T-helper 17 cell (primary cell): ENCODE measurements at regions not wholly inside any gene's neighbourhood (a gene's known extent, or its start where the extent isn't known, plus 50 kb on each side); places are given as distances from the start of the nearest gene placed in this dataset.

ENCODE experiments used
- ATAC-seq: fragments of 150-1000 bp; cut with Tn5 transposase; 2 replicates; pipeline ENCODE4 v1.10.0; 2021; ENCODE audit warnings: mild to moderate bottlenecking, moderate library complexity
- DNase-seq, 3 donors: peaks; one replicate each; pipeline versions ENCODE4 v3.0.0 to v3.0.0-alpha.2; 2020 to 2021
- H3K9me3 ChIP-seq: one replicate; pipeline ENCODE4 v1.7.0; 2013; ENCODE audit warnings: low read length, mild to moderate bottlenecking; ENCODE audit not compliant: control insufficient read depth, poor library complexity, severe bottlenecking
- H3K27ac Mint-ChIP-seq: one replicate; pipeline ENCODE4 v1.8.0; 2022; ENCODE audit warnings: mild to moderate bottlenecking, moderate library complexity, mixed read lengths
- H3K27me3 Mint-ChIP-seq: one replicate; pipeline ENCODE4 v1.8.0; 2022; ENCODE audit warnings: mixed read lengths
- H3K36me3 Mint-ChIP-seq: one replicate; pipeline ENCODE4 v1.8.0; 2022; ENCODE audit warnings: low read depth, mixed read lengths
- H3K4me1 Mint-ChIP-seq: one replicate; pipeline ENCODE4 v1.8.0; 2022; ENCODE audit warnings: mild to moderate bottlenecking, mixed read lengths
- H3K4me3 Mint-ChIP-seq: one replicate; pipeline ENCODE4 v1.8.0; 2022; ENCODE audit warnings: mild to moderate bottlenecking, moderate library complexity, mixed read lengths

GRCh38 chr2:64865073-64865830 lies 123.9 kb upstream of the SLC1A4 start:
- H3K4me3 Mint-ChIP-seq, result no peak overlapping the region
- peaks cover 3% of the 10 kb centered on the region for H3K4me1 Mint-ChIP-seq
- peaks cover 17% of the 10 kb centered on the region for H3K27me3 Mint-ChIP-seq
- peak; percentile 91 for ATAC-seq
- no peaks in the 10 kb centered on the region for H3K36me3 Mint-ChIP-seq
- no peaks in the 10 kb centered on the region for H3K9me3 ChIP-seq
- no peak overlapping the region for H3K27ac Mint-ChIP-seq
- DNase-seq, result peak; percentile 52 to 62 (median 57)

GRCh38 chr2:64865831-64866345 lies 123.3 kb upstream of the SLC1A4 start:
- Mint-ChIP-seq H3K27me3 (peaks cover 17% of the 10 kb centered on the region), H3K27ac (no peak overlapping the region), H3K36me3 (no peaks in the 10 kb centered on the region), H3K4me3 (no peak overlapping the region), H3K4me1 (peaks cover 3% of the 10 kb centered on the region)
- no peaks in the 10 kb centered on the region for H3K9me3 ChIP-seq
- ATAC-seq (no peak), DNase-seq (no peak)

DNA sequence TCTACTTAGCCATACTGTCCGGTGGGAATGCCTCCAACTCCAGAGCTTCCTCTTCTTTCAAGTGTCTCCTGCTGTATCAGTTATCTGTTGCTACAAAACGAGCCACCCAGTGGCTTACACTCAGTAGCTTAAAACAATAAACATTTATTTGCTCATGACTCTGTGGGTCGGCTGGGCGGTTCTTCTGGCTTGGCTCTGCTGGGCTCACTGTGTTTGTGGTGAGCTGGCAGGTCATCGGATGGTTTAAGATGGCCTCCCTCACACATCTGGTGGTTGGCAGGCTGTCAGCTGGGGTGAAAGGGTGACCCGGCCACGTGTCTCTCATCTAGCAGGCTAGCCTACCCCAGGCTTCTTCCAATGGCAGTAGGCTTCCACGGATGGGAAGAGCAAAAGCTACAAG lies 122.4 kb upstream of the SLC1A4 start:
- ATAC-seq (no peak), DNase-seq (no peak)
- H3K27ac Mint-ChIP-seq, result no peak overlapping the region
- peaks cover 3% of the 10 kb centered on the region for H3K4me1 Mint-ChIP-seq
- no peaks in the 10 kb centered on the region for H3K9me3 ChIP-seq
- peak overlapping the region; percentile 78 for H3K4me3 Mint-ChIP-seq
- H3K27me3 Mint-ChIP-seq, result peaks cover 17% of the 10 kb centered on the region
- no peaks in the 10 kb centered on the region for H3K36me3 Mint-ChIP-seq

DNA sequence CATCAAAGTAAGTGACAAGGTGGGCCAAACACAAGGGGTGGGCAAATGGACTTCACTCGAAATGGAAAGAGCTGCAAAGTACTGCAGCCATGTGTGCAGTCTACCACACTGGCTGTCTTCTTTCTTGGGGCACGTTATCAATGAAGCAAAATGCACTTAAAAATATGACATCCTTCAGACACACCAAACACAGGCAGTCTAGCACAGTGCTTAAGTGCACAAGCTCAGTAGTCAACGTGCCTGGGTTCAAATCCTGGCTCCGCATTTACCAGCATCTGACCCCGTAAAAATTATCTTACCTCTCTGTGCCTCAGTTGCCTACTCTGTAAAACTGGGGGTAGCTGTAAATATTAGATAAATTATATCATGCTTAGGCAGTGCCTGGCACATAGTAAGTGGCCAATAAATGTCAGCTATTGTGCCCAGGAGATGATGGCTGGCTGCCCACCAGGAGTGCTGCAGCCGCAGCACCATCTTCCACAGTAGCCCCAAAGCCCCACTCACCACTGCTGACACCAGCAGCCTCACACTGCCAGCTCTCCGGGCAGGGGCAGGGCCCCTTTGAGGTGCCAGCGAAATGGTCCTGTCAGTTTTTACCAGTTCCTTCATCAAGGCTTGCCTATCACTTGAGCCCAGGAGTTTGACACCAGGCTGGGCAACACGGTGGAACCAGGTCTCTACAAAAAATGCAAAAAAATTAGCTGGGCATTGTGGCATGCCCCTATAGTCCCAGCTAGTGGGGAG lies 121.8 kb upstream of the SLC1A4 start:
- H3K27ac Mint-ChIP-seq, result no peak overlapping the region
- peaks cover 3% of the 10 kb centered on the region for H3K4me1 Mint-ChIP-seq
- no peaks in the 10 kb centered on the region for H3K9me3 ChIP-seq
- H3K36me3 Mint-ChIP-seq, result no peaks in the 10 kb centered on the region
- H3K27me3 Mint-ChIP-seq, result peaks cover 17% of the 10 kb centered on the region
- ATAC-seq (no peak), DNase-seq (no peak)
- no peak overlapping the region for H3K4me3 Mint-ChIP-seq

DNA sequence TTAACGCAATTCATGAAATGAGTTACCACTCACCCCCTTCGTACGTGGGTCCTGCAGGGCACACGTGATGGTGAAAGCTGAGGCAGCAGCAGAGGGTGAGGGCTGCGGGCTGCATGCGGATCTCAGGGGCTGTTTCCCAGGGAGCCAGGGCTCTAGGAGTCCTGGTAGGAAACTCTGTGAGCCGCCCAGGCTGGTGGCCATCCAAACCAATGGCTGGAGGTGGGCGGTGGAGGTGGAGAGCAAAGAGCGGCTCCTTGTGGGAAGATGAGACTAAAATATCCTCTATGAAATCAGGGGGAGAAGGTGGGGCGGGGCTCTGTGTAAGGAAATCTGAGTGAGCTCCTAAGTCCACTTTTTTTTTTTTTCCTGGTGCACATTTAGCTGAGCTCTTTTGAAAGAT lies 120.1 kb upstream of the SLC1A4 start:
- Mint-ChIP-seq H3K4me3 (no peak overlapping the region), H3K36me3 (no peaks in the 10 kb centered on the region), H3K27ac (peak overlapping the region; percentile 34), H3K4me1 (peaks cover 9% of the 10 kb centered on the region), H3K27me3 (peaks cover 17% of the 10 kb centered on the region)
- no peaks in the 10 kb centered on the region for H3K9me3 ChIP-seq
- no peak for DNase-seq
- no peak for ATAC-seq

- H3K36me3 Mint-ChIP-seq, result no peaks in the 10 kb centered on the region
- H3K4me3 Mint-ChIP-seq, result peak overlapping the region; percentile 36
- peak; percentile 97 for ATAC-seq
These were observed 115.7 kb upstream of the SLC1A4 start for GRCh38 chr2:64873472-64873924.

GRCh38 chr2:64874593-64874992 lies 114.6 kb upstream of the SLC1A4 start:
- H3K27ac Mint-ChIP-seq, result no peak overlapping the region

More at GRCh38 chr2:64873472-64873924, 115.7 kb upstream of the SLC1A4 start:
- H3K27me3 Mint-ChIP-seq, result peaks cover 21% of the 10 kb centered on the region
- peaks cover 6% of the 10 kb centered on the region for H3K4me1 Mint-ChIP-seq
- no peak overlapping the region for H3K27ac Mint-ChIP-seq
- peak; percentile 67 to 77 (median 69) for DNase-seq
- H3K9me3 ChIP-seq, result no peaks in the 10 kb centered on the region

DNA sequence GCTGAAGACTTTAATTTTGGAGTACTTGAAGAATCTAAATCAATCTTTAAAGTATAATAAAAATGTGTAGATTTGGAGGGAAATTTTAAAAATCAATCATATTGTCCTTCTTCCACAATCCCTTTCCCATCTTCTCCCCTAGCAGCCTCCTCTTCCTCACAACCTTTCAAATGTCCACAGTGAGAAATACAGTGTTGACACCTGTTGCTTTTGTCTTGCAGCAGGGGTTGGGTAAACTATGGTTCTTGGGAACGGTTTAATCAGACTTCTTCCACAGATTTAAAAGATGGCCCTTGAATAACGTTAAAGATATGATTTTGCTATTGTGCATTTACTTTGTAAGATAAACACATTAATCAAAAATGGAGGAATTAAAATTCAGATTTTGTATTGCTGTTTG lies 113.8 kb upstream of the SLC1A4 start:
- no peaks in the 10 kb centered on the region for H3K9me3 ChIP-seq
- peaks cover 6% of the 10 kb centered on the region for H3K4me1 Mint-ChIP-seq
- no peaks in the 10 kb centered on the region for H3K36me3 Mint-ChIP-seq
- no peak for DNase-seq
- no peak overlapping the region for H3K27ac Mint-ChIP-seq
- H3K4me3 Mint-ChIP-seq, result no peak overlapping the region
- peaks cover 25% of the 10 kb centered on the region for H3K27me3 Mint-ChIP-seq
- no peak for ATAC-seq

More at GRCh38 chr2:64874593-64874992, 114.6 kb upstream of the SLC1A4 start:
- H3K9me3 ChIP-seq, result no peaks in the 10 kb centered on the region
- ATAC-seq (no peak), DNase-seq (no peak)
- H3K4me1 Mint-ChIP-seq, result peaks cover 6% of the 10 kb centered on the region
- no peak overlapping the region for H3K4me3 Mint-ChIP-seq
- H3K36me3 Mint-ChIP-seq, result no peaks in the 10 kb centered on the region
- H3K27me3 Mint-ChIP-seq, result peaks cover 25% of the 10 kb centered on the region

DNA sequence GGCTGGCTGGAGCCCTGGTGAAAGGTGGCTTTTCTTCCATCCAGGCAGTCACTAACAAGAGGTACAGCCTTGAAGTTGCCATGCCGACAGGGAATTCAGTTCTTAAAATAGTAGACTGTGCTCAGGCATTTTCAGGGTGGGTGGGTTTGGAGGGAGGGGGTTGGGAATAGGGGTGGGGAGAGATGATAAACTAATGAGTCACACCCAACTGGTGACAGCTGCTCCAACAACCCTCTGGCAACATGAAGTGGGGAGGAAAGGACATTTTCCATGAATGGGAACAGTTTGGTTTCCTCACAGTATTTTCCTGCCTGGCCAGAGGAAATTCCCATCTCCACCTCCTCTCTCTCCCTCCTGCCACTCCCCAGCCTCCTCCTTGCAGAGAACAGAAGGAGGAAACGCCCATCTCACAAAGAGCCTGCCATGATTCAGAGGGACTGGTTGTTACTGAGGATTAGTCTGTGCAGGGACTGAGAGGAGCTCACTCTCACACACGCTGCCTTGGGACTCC lies 113.0 kb upstream of the SLC1A4 start:
- Mint-ChIP-seq H3K4me1 (peaks cover 10% of the 10 kb centered on the region), H3K27ac (no peak overlapping the region), H3K4me3 (no peak overlapping the region), H3K36me3 (no peaks in the 10 kb centered on the region), H3K27me3 (peaks cover 29% of the 10 kb centered on the region)
- ATAC-seq (no peak), DNase-seq (no peak)
- H3K9me3 ChIP-seq, result no peaks in the 10 kb centered on the region

- no peaks in the 10 kb centered on the region for H3K9me3 ChIP-seq
- H3K4me3 Mint-ChIP-seq, result no peak overlapping the region
- peaks cover 40% of the 10 kb centered on the region for H3K27me3 Mint-ChIP-seq
- peaks cover 6% of the 10 kb centered on the region for H3K4me1 Mint-ChIP-seq
- ATAC-seq (no peak), DNase-seq (no peak)
- no peaks in the 10 kb centered on the region for H3K36me3 Mint-ChIP-seq
- no peak overlapping the region for H3K27ac Mint-ChIP-seq
These were observed 109.5 kb upstream of the SLC1A4 start for GRCh38 chr2:64879745-64880144.

GRCh38 chr2:64880193-64880951 lies 108.8 kb upstream of the SLC1A4 start:
- Mint-ChIP-seq H3K4me3 (peak overlapping the region; percentile 36), H3K27ac (no peak overlapping the region), H3K27me3 (peaks cover 45% of the 10 kb centered on the region), H3K36me3 (no peaks in the 10 kb centered on the region), H3K4me1 (peaks cover 8% of the 10 kb centered on the region)
- no peak for DNase-seq
- no peaks in the 10 kb centered on the region for H3K9me3 ChIP-seq
- ATAC-seq, result no peak

DNA sequence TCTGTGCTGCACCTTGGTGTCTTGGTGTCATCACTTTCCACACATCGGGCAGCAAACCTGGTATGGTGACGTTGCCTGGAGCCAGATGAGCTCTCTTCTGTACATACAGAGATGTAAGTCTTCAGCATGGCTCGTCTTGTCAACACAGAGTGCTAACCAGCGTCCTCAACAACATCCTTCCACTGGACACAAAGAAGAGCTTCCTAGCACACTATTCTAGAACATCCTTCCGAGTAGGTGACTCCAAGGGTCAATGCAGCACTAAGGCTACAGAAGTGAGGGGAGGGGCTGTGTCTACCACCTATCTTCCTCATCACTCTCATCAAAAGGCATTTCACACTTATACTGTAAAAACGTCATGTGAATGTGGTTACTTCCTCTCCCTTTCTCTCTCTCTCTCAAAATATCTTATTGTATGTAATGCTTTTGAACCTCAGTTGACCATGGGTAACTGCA lies 108.1 kb upstream of the SLC1A4 start:
- no peaks in the 10 kb centered on the region for H3K36me3 Mint-ChIP-seq
- ATAC-seq (no peak), DNase-seq (no peak)
- H3K9me3 ChIP-seq, result no peaks in the 10 kb centered on the region
- peaks cover 9% of the 10 kb centered on the region for H3K4me1 Mint-ChIP-seq
- H3K27me3 Mint-ChIP-seq, result peaks cover 45% of the 10 kb centered on the region
- H3K27ac Mint-ChIP-seq, result no peak overlapping the region
- H3K4me3 Mint-ChIP-seq, result no peak overlapping the region

GRCh38 chr2:64887565-64887964 lies 101.6 kb upstream of the SLC1A4 start:
- Mint-ChIP-seq H3K27ac (no peak overlapping the region), H3K4me1 (peaks cover 3% of the 10 kb centered on the region), H3K36me3 (no peaks in the 10 kb centered on the region), H3K27me3 (peaks cover 24% of the 10 kb centered on the region), H3K4me3 (no peak overlapping the region)
- ATAC-seq (no peak), DNase-seq (no peak)
- peaks cover 2% of the 10 kb centered on the region for H3K9me3 ChIP-seq
